ENCODE measurements at regions not wholly inside any gene's neighbourhood (a gene's known extent, or its start where the extent isn't known, plus 50 kb on each side); places are given as distances from the start of the nearest gene placed in this dataset.

- ChIA-PET CTCF (interaction anchor here (1.1 to 2.7 kb wide), 3 partner anchors 86 to 182 kb away, joined by 3 to 13 read pairs (median 3); no protein-coding TSS in a partner anchor), POLR2A (no interaction called here)
- WGBS (ENCODE audit: missing lambda C conversion rate): 74% methylated on average over 7 of the region's 7 CpGs
- Histone ChIP-seq H3K27ac (peak overlapping the region in 1 of 2 experiments; percentile 17; a peak in 1 of 6 replicates), H3K9me3 (no peaks in the 10 kb centered on the region), H3K4me1 (peaks cover 31% of the 10 kb centered on the region), H3K4me3 (no peak overlapping the region), H3K4me2 (no peak overlapping the region)
- FAIRE-seq: no peak
- no peak for TF ChIP-seq RARB (CRISPR knock-in tag; IDR thresholded peaks at IDR 0.05)
- no peak for TF ChIP-seq POLR2A (IDR thresholded peaks at IDR 0.05; ENCODE audit: low read length)
- no peak for TF ChIP-seq HES2 (IDR thresholded peaks at IDR 0.05)
- TF ChIP-seq ZC3H11A (IDR thresholded peaks at IDR 0.05): no peak
- no peak for TF ChIP-seq GATA3 (IDR thresholded peaks at IDR 0.05; ENCODE audit: borderline replicate concordance)
- no peak for TF ChIP-seq TFCP2L1 (CRISPR knock-in tag; IDR thresholded peaks at IDR 0.05)
- TF ChIP-seq MAFK (IDR thresholded peaks at IDR 0.05; ENCODE audit: partially characterized antibody): no peak
- no peak for TF ChIP-seq MYC (IDR thresholded peaks at IDR 0.05; ENCODE audit: borderline replicate concordance, low read length)
- TF ChIP-seq USF2 (IDR thresholded peaks at IDR 0.05): no peak
- ATAC-seq: no peak
- DNase-seq (ENCODE audit: low read depth in 1 of 2, low spot score in 1 of 2): no peak
Observed at GRCh38 chr10:30184397-30185033, 125.1 kb upstream of the JCAD start.

- Histone ChIP-seq H3K9me3 (no peaks in the 10 kb centered on the region), H3K4me3 (no peak overlapping the region), H3K4me1 (peaks cover 31% of the 10 kb centered on the region), H3K4me2 (peak overlapping the region; percentile 32), H3K27ac (peak overlapping the region; percentile 36 to 80; a peak in 5 of 6 replicates)
- FAIRE-seq (no peak), DNase-seq (ENCODE audit: low read depth in 1 of 2, low spot score in 1 of 2) (no peak), ATAC-seq (peak in 1 of 2 experiments; percentile 71; a peak in 3 of 6 replicates)
- CTCF ChIA-PET: interaction anchor here (0.6 to 1.2 kb wide), 2 partner anchors 91 to 314 kb away, joined by 3 read pairs; no protein-coding TSS in a partner anchor
- 50% methylated on average over 8 of the region's 9 CpGs for WGBS (ENCODE audit: missing lambda C conversion rate)
- no peak for TF ChIP-seq MAX (IDR thresholded peaks at IDR 0.05)
- POLR2A ChIA-PET: no interaction called here
Observed at GRCh38 chr10:30183055-30183402, 123.6 kb upstream of the JCAD start.

GRCh38 chr10:30182191-30183054, 123.0 kb upstream of the JCAD start:
- FAIRE-seq: no peak
- TF ChIP-seq FOXS1 (CRISPR knock-in tag; IDR thresholded peaks at IDR 0.05) (no peak), EP300 (IDR thresholded peaks at IDR 0.05) (no peak), FOSL2 (IDR thresholded peaks at IDR 0.05) (0 out of 2 replicates have a peak, but pooled peaks have one; percentile 45), FOSL2 (CRISPR knock-in tag; IDR thresholded peaks at IDR 0.05) (peak; percentile 76), RCOR1 (IDR thresholded peaks at IDR 0.05; ENCODE audit: low read depth, low read length) (no peak), ATOH8 (CRISPR knock-in tag; IDR thresholded peaks at IDR 0.05; ENCODE audit: low read depth) (no peak), CBX8 (IDR thresholded peaks at IDR 0.05) (no peak), HES2 (IDR thresholded peaks at IDR 0.05) (no peak), CEBPB (IDR thresholded peaks at IDR 0.05) (no peak), SMC3 (IDR thresholded peaks at IDR 0.05) (no peak), CBX2 (IDR thresholded peaks at IDR 0.05; ENCODE audit: borderline replicate concordance, low read depth) (no peak), TP53 (CRISPR knock-in tag; IDR thresholded peaks at IDR 0.05) (no peak), JUNB (IDR thresholded peaks at IDR 0.05) (0 out of 2 replicates have a peak, but pooled peaks have one; percentile 11), PBX3 (IDR thresholded peaks at IDR 0.05) (no peak), MAX (IDR thresholded peaks at IDR 0.05) (peak; percentile 37)
- CTCF ChIA-PET: interaction anchor here (0.6 to 1.2 kb wide), 2 partner anchors 90 to 315 kb away, joined by 3 read pairs; no protein-coding TSS in a partner anchor
- 62% methylated on average over 25 of the region's 25 CpGs for WGBS (ENCODE audit: missing lambda C conversion rate)
- DNase-seq (ENCODE audit: low read depth in 1 of 2, low spot score in 1 of 2): peak; percentile 74 to 80
- POLR2A ChIA-PET: no interaction called here
- Histone ChIP-seq H3K4me2 (peak overlapping the region; percentile 32), H3K4me1 (peaks cover 31% of the 10 kb centered on the region), H3K27ac (peak overlapping the region; percentile 66 to 80), H3K9me3 (no peaks in the 10 kb centered on the region), H3K4me3 (no peak overlapping the region)
- peak; percentile 91 to 97 for ATAC-seq
